GM12878 (cell line): ENCODE measurements at regions not wholly inside any gene's neighbourhood (a gene's known extent, or its start where the extent isn't known, plus 50 kb on each side); places are given as distances from the start of the nearest gene placed in this dataset.
A peak's percentile ranks its signal among the peaks of the same experiment; 100 is the strongest.

ENCODE experiments used
- ATAC-seq: fragments of 200-7000 bp; cut with Tn5 transposase; 3 replicates; pipeline ENCODE4 v1.9.1; 2020; ENCODE audit warnings: mild to moderate bottlenecking, moderate library complexity
- BruUV-seq: library from RNA; stranded (reverse); fragments of 400-500 nt; replicated peaks from 2 replicates; lab custom pipeline; 2021; lab: Mats Ljungman, UMichigan
- CTCF ChIA-PET: fragments of 300-600 bp; sonication (Branson Sonifier 250); formaldehyde crosslinking; extraction: SDS; loops from one replicate; lab custom pipeline; 2021; ENCODE audit warnings: inconsistent platforms; lab: Yijun Ruan, JAX
- POLR2A ChIA-PET: fragments of 350-600 bp; formaldehyde crosslinking; extraction: SDS; loops from one replicate; lab custom pipeline; 2021; ENCODE audit warnings: inconsistent platforms; lab: Charles Lee
- RAD21 ChIA-PET: fragments of 300-600 bp; sonication (Branson Sonifier 250); formaldehyde crosslinking; loops from one replicate; lab custom pipeline; 2023; ENCODE audit warnings: antibody characterized with exemption; ENCODE audit not compliant: unreplicated experiment; lab: Charles Lee
- SMC1A ChIA-PET: fragments of 300-600 bp; sonication (Branson Sonifier 250); formaldehyde crosslinking; loops from one replicate; lab custom pipeline; 2023; ENCODE audit not compliant: unreplicated experiment, uncharacterized antibody; lab: Charles Lee
- DNase-seq: peaks from one replicate; pipeline ENCODE4 v3.0.0-alpha.2; 2011; ENCODE audit warnings: low read depth, low spot score
- FAIRE-seq: peaks from 3 replicates; lab custom pipeline; 2011; peaks lifted over from hg19 to GRCh38; lab: Jason Lieb, UNC
- H2AFZ ChIP-seq: 2 replicates; pipeline ENCODE4 v1.6.0; 2011; ENCODE audit warnings: low read depth, low read length, control low read depth; ENCODE audit not compliant: control insufficient read depth
- H3K27ac ChIP-seq: 2 replicates; pipeline ENCODE4 v1.5.1; 2011; ENCODE audit warnings: control low read depth; ENCODE audit not compliant: control insufficient read depth, insufficient read depth
- H3K27me3 ChIP-seq, 2 experiments: replicated peaks in 1 of 2; 2 replicates each; pipeline versions ENCODE4 v1.6.0 to v1.6.1; 2011; ENCODE audit warnings: low read length in 1 of 2; ENCODE audit not compliant: control insufficient read depth in 2 of 2, insufficient read depth in 2 of 2
- H3K36me3 ChIP-seq, 2 experiments: 2 replicates each; pipeline ENCODE4 v1.5.1; 2011; ENCODE audit warnings: low read length in 1 of 2; ENCODE audit not compliant: control insufficient read depth in 2 of 2, insufficient read depth in 2 of 2
- H3K4me1 ChIP-seq: 2 replicates; pipeline ENCODE4 v1.6.1; 2011; ENCODE audit warnings: mild to moderate bottlenecking, low read length, moderate library complexity, mixed read lengths; ENCODE audit not compliant: control insufficient read depth, insufficient read depth
- H3K4me2 ChIP-seq: 2 replicates; pipeline ENCODE4 v1.6.0; 2011; ENCODE audit warnings: control low read depth; ENCODE audit not compliant: control insufficient read depth, insufficient read depth
- H3K4me3 ChIP-seq: fragments of 200-600 bp; sonication (generic); 2 replicates; pipeline ENCODE4 v1.5.1; 2016
- H3K79me2 ChIP-seq: 2 replicates; pipeline ENCODE4 v1.6.0; 2011; ENCODE audit warnings: low read length; ENCODE audit not compliant: control insufficient read depth, insufficient read depth
- H3K9ac ChIP-seq: 2 replicates; pipeline ENCODE4 v1.8.0; 2011; ENCODE audit warnings: low read length, control low read depth, mixed read lengths; ENCODE audit not compliant: control insufficient read depth, insufficient read depth
- H3K9me3 ChIP-seq: replicated peaks from 3 replicates; pipeline ENCODE4 v1.5.1; 2011; ENCODE audit warnings: mild to moderate bottlenecking, low read length; ENCODE audit not compliant: control insufficient read depth, insufficient read depth
- H4K20me1 ChIP-seq: 2 replicates; pipeline ENCODE4 v1.6.0; 2011; ENCODE audit not compliant: control insufficient read depth, insufficient read depth
- JUNB ChIP-seq: IDR thresholded peaks from 2 replicates; pipeline ENCODE4 v1.6.1; 2016; ENCODE audit warnings: antibody characterized with exemption, mild to moderate bottlenecking
- NR2C1 ChIP-seq: fragments of 450-650 bp; IDR thresholded peaks from 2 replicates; pipeline ENCODE4 v1.6.1; 2017; ENCODE audit warnings: antibody characterized with exemption, mild to moderate bottlenecking, moderate library complexity
- WGBS: methylation state at CpG from one replicate; pipeline ENCODE4 v1.1.6; 2016; ENCODE audit warnings: low lambda C conversion rate; ENCODE audit not compliant: insufficient replicate concordance, insufficient coverage; ENCODE audit errors: missing lambda C conversion rate; 5-methylcytosine and 5-hydroxymethylcytosine counted together
- in situ Hi-C: fragments of 300-500 bp; cut with MboI; formaldehyde crosslinking; loops from 9 replicates; pipeline ENCODE4 v1.14.3; 2018; ENCODE audit warnings: mixed read lengths
- intact Hi-C: fragments of 100-400 bp; cut with micrococcal nuclease; formaldehyde crosslinking; loops from one replicate; pipeline ENCODE4 v1.14.2; 2022; ENCODE audit not compliant: unreplicated experiment
- TF ChIP-seq, protein P1 (sequence below): IDR thresholded peaks from 2 replicates; pipeline ENCODE4 v1.6.1; 2012; ENCODE audit warnings: low read depth, low read length, improper control_type of control experiment
- TF ChIP-seq, protein P2 (sequence below): fragments of 450-650 bp; IDR thresholded peaks from 2 replicates; pipeline ENCODE4 v1.6.1; 2016; ENCODE audit warnings: mild to moderate bottlenecking, moderate library complexity, borderline replicate concordance

DNA sequence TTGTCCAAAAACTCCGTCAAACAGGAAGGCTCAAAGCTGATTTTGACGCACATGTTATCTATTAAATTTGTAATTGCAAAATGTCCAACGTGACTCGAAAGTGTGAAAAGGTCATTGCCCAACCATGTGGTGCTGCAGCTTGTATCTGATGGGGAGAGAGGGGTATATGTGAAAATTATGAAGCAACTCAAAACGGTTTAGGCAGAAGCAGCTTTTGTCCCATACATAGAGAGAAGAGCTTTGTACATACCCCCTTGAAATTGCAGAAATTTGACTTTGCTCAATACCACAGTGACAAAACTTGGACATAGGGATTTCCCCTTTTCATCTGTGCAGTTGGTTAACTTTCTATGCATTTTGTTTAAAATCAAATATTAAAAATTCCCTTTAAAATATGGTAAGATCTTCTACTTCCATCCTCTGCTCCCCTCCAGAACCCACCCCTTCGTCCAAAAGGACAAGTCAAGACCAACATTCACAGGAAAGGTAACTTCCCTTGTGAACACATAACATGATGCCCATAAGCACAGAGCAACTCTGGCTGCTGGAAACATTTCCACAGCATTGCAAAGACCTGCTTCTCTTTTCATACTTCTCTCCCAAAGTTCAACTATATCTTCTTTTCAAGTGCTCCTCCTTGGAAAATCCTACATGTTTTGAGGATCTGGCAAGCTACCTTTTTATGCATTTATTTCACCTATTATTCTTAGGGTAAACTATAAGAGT, 253.7 kb upstream of the THBS1 start:
- Histone ChIP-seq H3K27me3 (no peaks in the 10 kb centered on the region), H2AFZ (no peak overlapping the region), H3K27ac (no peak overlapping the region), H3K79me2 (no peaks in the 10 kb centered on the region), H3K9ac (no peak overlapping the region), H3K4me3 (no peak overlapping the region), H3K4me1 (no peaks in the 10 kb centered on the region), H3K36me3 (no peaks in the 10 kb centered on the region), H3K4me2 (no peak overlapping the region), H3K9me3 (no peaks in the 10 kb centered on the region), H4K20me1 (no peaks in the 10 kb centered on the region)
- TF ChIP-seq NR2C1 (no peak), JUNB (peak; percentile 17; the same call in 1 of the 2 replicates)
- TF ChIP-seq, protein P1, sequence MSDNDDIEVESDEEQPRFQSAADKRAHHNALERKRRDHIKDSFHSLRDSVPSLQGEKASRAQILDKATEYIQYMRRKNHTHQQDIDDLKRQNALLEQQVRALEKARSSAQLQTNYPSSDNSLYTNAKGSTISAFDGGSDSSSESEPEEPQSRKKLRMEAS: no peak
- TF ChIP-seq, protein P2, sequence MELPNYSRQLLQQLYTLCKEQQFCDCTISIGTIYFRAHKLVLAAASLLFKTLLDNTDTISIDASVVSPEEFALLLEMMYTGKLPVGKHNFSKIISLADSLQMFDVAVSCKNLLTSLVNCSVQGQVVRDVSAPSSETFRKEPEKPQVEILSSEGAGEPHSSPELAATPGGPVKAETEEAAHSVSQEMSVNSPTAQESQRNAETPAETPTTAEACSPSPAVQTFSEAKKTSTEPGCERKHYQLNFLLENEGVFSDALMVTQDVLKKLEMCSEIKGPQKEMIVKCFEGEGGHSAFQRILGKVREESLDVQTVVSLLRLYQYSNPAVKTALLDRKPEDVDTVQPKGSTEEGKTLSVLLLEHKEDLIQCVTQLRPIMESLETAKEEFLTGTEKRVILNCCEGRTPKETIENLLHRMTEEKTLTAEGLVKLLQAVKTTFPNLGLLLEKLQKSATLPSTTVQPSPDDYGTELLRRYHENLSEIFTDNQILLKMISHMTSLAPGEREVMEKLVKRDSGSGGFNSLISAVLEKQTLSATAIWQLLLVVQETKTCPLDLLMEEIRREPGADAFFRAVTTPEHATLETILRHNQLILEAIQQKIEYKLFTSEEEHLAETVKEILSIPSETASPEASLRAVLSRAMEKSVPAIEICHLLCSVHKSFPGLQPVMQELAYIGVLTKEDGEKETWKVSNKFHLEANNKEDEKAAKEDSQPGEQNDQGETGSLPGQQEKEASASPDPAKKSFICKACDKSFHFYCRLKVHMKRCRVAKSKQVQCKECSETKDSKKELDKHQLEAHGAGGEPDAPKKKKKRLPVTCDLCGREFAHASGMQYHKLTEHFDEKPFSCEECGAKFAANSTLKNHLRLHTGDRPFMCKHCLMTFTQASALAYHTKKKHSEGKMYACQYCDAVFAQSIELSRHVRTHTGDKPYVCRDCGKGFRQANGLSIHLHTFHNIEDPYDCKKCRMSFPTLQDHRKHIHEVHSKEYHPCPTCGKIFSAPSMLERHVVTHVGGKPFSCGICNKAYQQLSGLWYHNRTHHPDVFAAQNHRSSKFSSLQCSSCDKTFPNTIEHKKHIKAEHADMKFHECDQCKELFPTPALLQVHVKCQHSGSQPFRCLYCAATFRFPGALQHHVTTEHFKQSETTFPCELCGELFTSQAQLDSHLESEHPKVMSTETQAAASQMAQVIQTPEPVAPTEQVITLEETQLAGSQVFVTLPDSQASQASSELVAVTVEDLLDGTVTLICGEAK: no peak
- intact Hi-C loops: no loop called here
- ChIA-PET CTCF (interaction anchor here (2.0 to 2.3 kb wide), 2 partner anchors 11 to 14 kb away, joined by 7 read pairs; no protein-coding TSS in a partner anchor), SMC1A (interaction anchor here (1.2 kb wide), 1 partner anchor 17 kb away, joined by 3 read pairs; no protein-coding TSS in a partner anchor), RAD21 (no interaction called here), POLR2A (no interaction called here)
- FAIRE-seq (no peak), DNase-seq (no peak), ATAC-seq (no peak)
- BruUV-seq: no TSS peak
- 4% methylated on average over 6 of the region's 6 CpGs for WGBS
- in situ Hi-C loops: no loop called here
